Activated naive CD4-positive, alpha-beta T cell treated with anti-CD3 and anti-CD28 coated beads for 36 hours (primary cell): ENCODE measurements at regions not wholly inside any gene's neighbourhood (a gene's known extent, or its start where the extent isn't known, plus 50 kb on each side); places are given as distances from the start of the nearest gene placed in this dataset.

ENCODE experiments used
- CTCF ChIA-PET: fragments of 350-600 bp; sonication (Branson Sonifier 250); formaldehyde crosslinking; loops from one replicate; lab custom pipeline; 2021; ENCODE audit warnings: antibody characterized with exemption; lab: Charles Lee
- DNase-seq: peaks from one replicate; pipeline ENCODE4 v3.0.0-alpha.2; 2020
- H3K27ac Mint-ChIP-seq: one replicate; pipeline ENCODE4 v1.8.0; 2021; ENCODE audit warnings: mild to moderate bottlenecking, mixed read lengths
- H3K27me3 Mint-ChIP-seq: one replicate; pipeline ENCODE4 v1.8.0; 2021; ENCODE audit warnings: low read depth, mixed read lengths
- H3K36me3 Mint-ChIP-seq: one replicate; pipeline ENCODE4 v1.8.0; 2021; ENCODE audit warnings: low read depth, mixed read lengths
- H3K4me1 Mint-ChIP-seq: one replicate; pipeline ENCODE4 v1.8.0; 2021; ENCODE audit warnings: low read depth, mixed read lengths
- H3K4me3 Mint-ChIP-seq: one replicate; pipeline ENCODE4 v1.8.0; 2021; ENCODE audit warnings: mild to moderate bottlenecking, moderate library complexity, mixed read lengths
- H3K9me3 Mint-ChIP-seq: one replicate; pipeline ENCODE4 v1.8.0; 2021; ENCODE audit warnings: mixed read lengths
- intact Hi-C: fragments of 100-400 bp; cut with micrococcal nuclease; formaldehyde crosslinking; loops from one replicate; pipeline ENCODE4 v1.15.1; 2023

GRCh38 chr13:73578251-73578875, 519.6 kb downstream of the KLF5 start:
- no peak overlapping the region for H3K27ac Mint-ChIP-seq
- H3K4me3 Mint-ChIP-seq, result no peak overlapping the region
- H3K27me3 Mint-ChIP-seq, result no peaks in the 10 kb centered on the region
- CTCF ChIA-PET, result no interaction called here
- no peaks in the 10 kb centered on the region for H3K36me3 Mint-ChIP-seq
- intact Hi-C loops, result no loop called here
- no peaks in the 10 kb centered on the region for H3K9me3 Mint-ChIP-seq
- H3K4me1 Mint-ChIP-seq, result no peaks in the 10 kb centered on the region
- no peak for DNase-seq

GRCh38 chr13:73576291-73576690, 517.5 kb downstream of the KLF5 start:
- intact Hi-C loops, result no loop called here
- Mint-ChIP-seq H3K4me1 (no peaks in the 10 kb centered on the region), H3K36me3 (no peaks in the 10 kb centered on the region), H3K27me3 (no peaks in the 10 kb centered on the region), H3K9me3 (no peaks in the 10 kb centered on the region), H3K4me3 (no peak overlapping the region), H3K27ac (no peak overlapping the region)
- no peak for DNase-seq
- CTCF ChIA-PET, result no interaction called here

GRCh38 chr13:73572824-73573223, 514.0 kb downstream of the KLF5 start:
- Mint-ChIP-seq H3K27me3 (no peaks in the 10 kb centered on the region), H3K4me3 (no peak overlapping the region), H3K9me3 (no peaks in the 10 kb centered on the region), H3K4me1 (no peaks in the 10 kb centered on the region), H3K36me3 (no peaks in the 10 kb centered on the region), H3K27ac (no peak overlapping the region)
- intact Hi-C loops, result no loop called here
- no peak for DNase-seq
- CTCF ChIA-PET, result interaction anchor here (1.1 kb wide), 1 partner anchor 41 kb away, joined by 3 read pairs; no protein-coding TSS in a partner anchor

DNA sequence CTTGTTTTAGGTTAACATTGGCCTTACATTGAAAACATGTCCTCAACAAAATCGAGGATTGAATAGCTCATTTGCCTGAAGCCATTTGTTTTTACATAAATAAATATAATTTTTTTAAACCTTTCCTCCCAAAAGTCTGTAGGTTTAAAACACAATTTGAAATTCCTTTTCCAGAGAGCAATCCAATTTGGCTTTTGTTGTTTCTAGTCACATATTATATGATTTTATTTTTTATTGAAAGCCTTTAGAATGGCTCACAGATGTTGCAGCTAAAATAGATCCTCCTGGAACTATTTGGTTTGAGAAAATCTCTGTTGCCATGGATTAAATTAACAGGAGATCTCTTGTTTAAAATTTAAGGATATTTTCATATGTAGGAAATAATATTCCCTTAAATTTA, 512.6 kb downstream of the KLF5 start:
- no peaks in the 10 kb centered on the region for H3K9me3 Mint-ChIP-seq
- H3K4me1 Mint-ChIP-seq, result no peaks in the 10 kb centered on the region
- no peak for DNase-seq
- H3K36me3 Mint-ChIP-seq, result no peaks in the 10 kb centered on the region
- H3K4me3 Mint-ChIP-seq, result no peak overlapping the region
- H3K27ac Mint-ChIP-seq, result no peak overlapping the region
- intact Hi-C loops, result no loop called here
- CTCF ChIA-PET, result no interaction called here
- no peaks in the 10 kb centered on the region for H3K27me3 Mint-ChIP-seq

GRCh38 chr13:73556902-73557301, 498.1 kb downstream of the KLF5 start:
- Mint-ChIP-seq H3K4me3 (no peak overlapping the region), H3K4me1 (no peaks in the 10 kb centered on the region), H3K27ac (no peak overlapping the region), H3K27me3 (no peaks in the 10 kb centered on the region), H3K36me3 (no peaks in the 10 kb centered on the region), H3K9me3 (peaks cover 2% of the 10 kb centered on the region)
- DNase-seq, result peak; percentile 18
- intact Hi-C loops, result no loop called here
- CTCF ChIA-PET, result no interaction called here

DNA sequence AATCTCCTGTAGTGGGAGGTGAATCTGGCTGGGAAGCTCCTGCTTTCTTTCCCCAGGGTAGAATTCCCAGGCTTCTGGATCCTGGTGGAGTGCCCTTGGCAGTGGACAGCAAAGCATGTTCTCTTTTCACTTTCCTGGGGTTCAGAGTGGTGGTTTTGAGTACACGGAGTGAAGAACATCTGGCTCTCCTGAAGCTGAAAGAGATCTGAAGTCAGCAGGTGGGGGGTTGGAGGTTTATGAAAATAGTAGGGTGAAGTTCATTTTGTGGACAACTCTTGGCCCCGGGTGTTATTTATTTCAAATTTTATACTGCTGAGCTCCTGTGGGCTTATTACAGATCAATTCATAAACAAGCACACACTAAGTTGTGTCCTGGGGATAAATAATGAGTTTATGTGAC, 497.3 kb downstream of the KLF5 start:
- Mint-ChIP-seq H3K36me3 (no peaks in the 10 kb centered on the region), H3K4me3 (no peak overlapping the region), H3K9me3 (peaks cover 2% of the 10 kb centered on the region), H3K27ac (no peak overlapping the region), H3K27me3 (no peaks in the 10 kb centered on the region), H3K4me1 (no peaks in the 10 kb centered on the region)
- DNase-seq, result no peak
- CTCF ChIA-PET, result interaction anchor here (0.9 to 1.4 kb wide), 2 partner anchors 10 to 11 kb away, joined by 3 read pairs; no protein-coding TSS in a partner anchor
- intact Hi-C loops, result no loop called here

DNA sequence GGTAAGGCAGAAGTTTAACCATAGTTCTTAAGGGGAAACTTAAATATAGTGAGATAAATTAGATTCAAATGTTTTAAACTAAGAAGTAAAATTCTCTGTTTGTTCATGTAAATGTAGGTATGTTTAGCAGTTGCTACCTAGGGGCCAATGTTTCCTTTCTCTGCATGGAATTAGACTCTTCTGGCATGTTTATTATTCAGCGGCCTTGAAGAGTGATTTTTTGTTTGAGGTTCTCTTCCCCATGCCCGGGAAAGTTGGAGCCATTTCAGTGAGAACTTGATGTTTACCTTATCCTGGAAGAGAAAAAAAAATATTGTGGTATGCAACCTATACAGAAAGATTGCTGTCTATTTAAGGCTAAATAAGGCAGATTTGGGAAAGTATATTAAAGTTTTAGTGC, 492.9 kb downstream of the KLF5 start:
- CTCF ChIA-PET, result no interaction called here
- intact Hi-C loops, result no loop called here
- Mint-ChIP-seq H3K36me3 (no peaks in the 10 kb centered on the region), H3K9me3 (peaks cover 2% of the 10 kb centered on the region), H3K4me1 (no peaks in the 10 kb centered on the region), H3K27me3 (no peaks in the 10 kb centered on the region), H3K4me3 (no peak overlapping the region), H3K27ac (no peak overlapping the region)
- no peak for DNase-seq

GRCh38 chr13:73549717-73550116, 490.9 kb downstream of the KLF5 start:
- no peak overlapping the region for H3K4me3 Mint-ChIP-seq

GRCh38 chr13:73548449-73548848, 489.6 kb downstream of the KLF5 start:
- DNase-seq, result no peak
- H3K4me3 Mint-ChIP-seq, result no peak overlapping the region
- no peaks in the 10 kb centered on the region for H3K4me1 Mint-ChIP-seq
- no peaks in the 10 kb centered on the region for H3K27me3 Mint-ChIP-seq
- intact Hi-C loops, result no loop called here
- no peaks in the 10 kb centered on the region for H3K36me3 Mint-ChIP-seq
- CTCF ChIA-PET, result interaction anchor here (0.6 kb wide), 1 partner anchor 34 kb away, joined by 4 read pairs; no protein-coding TSS in a partner anchor
- H3K27ac Mint-ChIP-seq, result no peak overlapping the region
- no peaks in the 10 kb centered on the region for H3K9me3 Mint-ChIP-seq

More at GRCh38 chr13:73549717-73550116, 490.9 kb downstream of the KLF5 start:
- CTCF ChIA-PET, result no interaction called here
- Mint-ChIP-seq H3K9me3 (peaks cover 2% of the 10 kb centered on the region), H3K27me3 (no peaks in the 10 kb centered on the region), H3K36me3 (no peaks in the 10 kb centered on the region), H3K27ac (no peak overlapping the region), H3K4me1 (no peaks in the 10 kb centered on the region)
- DNase-seq, result no peak
- intact Hi-C loops, result no loop called here

- no peaks in the 10 kb centered on the region for H3K27me3 Mint-ChIP-seq
- H3K36me3 Mint-ChIP-seq, result no peaks in the 10 kb centered on the region
- DNase-seq, result no peak
- H3K4me3 Mint-ChIP-seq, result no peak overlapping the region
- no peak overlapping the region for H3K27ac Mint-ChIP-seq
- CTCF ChIA-PET, result no interaction called here
- no peaks in the 10 kb centered on the region for H3K9me3 Mint-ChIP-seq
- no peaks in the 10 kb centered on the region for H3K4me1 Mint-ChIP-seq
- intact Hi-C loops, result no loop called here
Observed at GRCh38 chr13:73547239-73547638, 488.4 kb downstream of the KLF5 start.

- Mint-ChIP-seq H3K9me3 (no peaks in the 10 kb centered on the region), H3K4me1 (no peaks in the 10 kb centered on the region), H3K4me3 (no peak overlapping the region), H3K36me3 (no peaks in the 10 kb centered on the region), H3K27ac (no peak overlapping the region), H3K27me3 (no peaks in the 10 kb centered on the region)
- intact Hi-C loops, result no loop called here
- CTCF ChIA-PET, result interaction anchor here (0.7 to 1.0 kb wide), 3 partner anchors 12 to 68 kb away, joined by 3 to 4 read pairs (median 4); no protein-coding TSS in a partner anchor
- no peak for DNase-seq
Observed at GRCh38 chr13:73544175-73544574, 485.4 kb downstream of the KLF5 start.

GRCh38 chr13:73542446-73542845, 483.6 kb downstream of the KLF5 start:
- intact Hi-C loops, result no loop called here
- H3K9me3 Mint-ChIP-seq, result no peaks in the 10 kb centered on the region
- no peak overlapping the region for H3K27ac Mint-ChIP-seq
- DNase-seq, result no peak
- no peaks in the 10 kb centered on the region for H3K27me3 Mint-ChIP-seq
- CTCF ChIA-PET, result interaction anchor here (0.6 kb wide), 1 partner anchor 211 kb away, joined by 5 read pairs; no protein-coding TSS in a partner anchor
- H3K4me3 Mint-ChIP-seq, result no peak overlapping the region
- no peaks in the 10 kb centered on the region for H3K4me1 Mint-ChIP-seq
- H3K36me3 Mint-ChIP-seq, result no peaks in the 10 kb centered on the region

DNA sequence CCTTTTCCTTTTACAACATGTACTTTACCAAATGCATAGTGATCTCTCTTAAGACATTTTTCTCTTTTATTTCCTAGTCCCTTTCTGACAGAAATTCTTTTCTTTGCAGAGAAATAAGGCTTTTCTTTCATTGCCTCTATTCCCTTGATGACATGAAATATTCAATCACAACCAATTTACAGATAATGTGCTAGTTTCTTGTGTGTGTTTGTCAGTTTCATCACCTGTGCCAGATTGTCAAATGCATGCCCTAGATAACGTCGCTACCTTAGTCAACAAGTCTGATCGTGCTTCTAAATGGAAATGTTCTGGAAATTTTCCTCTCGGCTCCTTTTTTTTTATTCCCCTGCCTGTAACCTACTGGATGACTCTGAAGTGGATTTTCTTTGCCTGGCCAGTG, 478.1 kb downstream of the KLF5 start:
- no peaks in the 10 kb centered on the region for H3K27me3 Mint-ChIP-seq
- H3K36me3 Mint-ChIP-seq, result no peaks in the 10 kb centered on the region
- intact Hi-C loops, result no loop called here
- no peaks in the 10 kb centered on the region for H3K4me1 Mint-ChIP-seq
- CTCF ChIA-PET, result no interaction called here
- H3K27ac Mint-ChIP-seq, result no peak overlapping the region
- H3K4me3 Mint-ChIP-seq, result no peak overlapping the region
- peaks cover 2% of the 10 kb centered on the region for H3K9me3 Mint-ChIP-seq
- DNase-seq, result no peak
